ENCODE measurements at regions not wholly inside any gene's neighbourhood (a gene's known extent, or its start where the extent isn't known, plus 50 kb on each side); places are given as distances from the start of the nearest gene placed in this dataset.

- H3K27ac ChIP-seq (ENCODE audit: low read depth in 1 of 2, low read length in 2 of 2): no peak overlapping the region
- ChIA-PET POLR2A (no interaction called here), CTCF (no interaction called here)
- H3K36me3 Mint-ChIP-seq (ENCODE audit: low read depth): no peaks in the 10 kb centered on the region
- no peaks in the 10 kb centered on the region for H3K27me3 Mint-ChIP-seq
- H3K4me1 Mint-ChIP-seq (ENCODE audit: low read depth): no peaks in the 10 kb centered on the region
- no peak overlapping the region for H3K27ac Mint-ChIP-seq
- intact Hi-C loops (cut with DNase I, micrococcal nuclease): no loop called here
- H3K4me3 ChIP-seq (ENCODE audit: low read length): no peak overlapping the region
- H3K36me3 ChIP-seq (ENCODE audit: insufficient read depth, low read length): no peaks in the 10 kb centered on the region
- H3K4me3 Mint-ChIP-seq: no peak overlapping the region
- DNase-seq (no peak), ATAC-seq (ENCODE audit: poor library complexity) (no peak)
- no peaks in the 10 kb centered on the region for H3K9me3 Mint-ChIP-seq
- H3K9me3 ChIP-seq (ENCODE audit: control insufficient read depth in 1 of 2, insufficient read depth in 1 of 2, low read length in 2 of 2): no peaks in the 10 kb centered on the region
- TF ChIP-seq CTCF (IDR thresholded peaks at IDR 0.05): no peak
- H3K27me3 ChIP-seq (ENCODE audit: control insufficient read depth in 1 of 2, insufficient read depth in 2 of 2, low read length in 2 of 2): no peaks in the 10 kb centered on the region
- no peaks in the 10 kb centered on the region for H3K4me1 ChIP-seq (ENCODE audit: insufficient read depth, low read length)
Measured at GRCh38 chr12:61758661-61759060, 501.5 kb upstream of the USP15 start.

GRCh38 chr12:61765926-61766325, 494.3 kb upstream of the USP15 start:
- H3K4me1 Mint-ChIP-seq (ENCODE audit: low read depth): no peaks in the 10 kb centered on the region

GRCh38 chr12:61780435-61780834, 479.8 kb upstream of the USP15 start:
- Histone ChIP-seq H3K27me3 (ENCODE audit: control insufficient read depth in 1 of 2, insufficient read depth in 2 of 2, low read length in 2 of 2) (no peaks in the 10 kb centered on the region), H3K4me3 (ENCODE audit: low read length) (no peak overlapping the region), H3K4me1 (ENCODE audit: insufficient read depth, low read length) (no peaks in the 10 kb centered on the region), H3K36me3 (ENCODE audit: insufficient read depth, low read length) (no peaks in the 10 kb centered on the region), H3K9me3 (ENCODE audit: control insufficient read depth in 1 of 2, insufficient read depth in 1 of 2, low read length in 2 of 2) (no peaks in the 10 kb centered on the region), H3K27ac (ENCODE audit: low read depth in 1 of 2, low read length in 2 of 2) (no peak overlapping the region)
- ATAC-seq (ENCODE audit: poor library complexity) (no peak), DNase-seq (no peak)
- intact Hi-C loops (cut with DNase I, micrococcal nuclease): no loop called here
- H3K27me3 Mint-ChIP-seq: no peaks in the 10 kb centered on the region
- H3K9me3 Mint-ChIP-seq: peaks cover 2% of the 10 kb centered on the region
- ChIA-PET POLR2A (no interaction called here), CTCF (no interaction called here)
- no peaks in the 10 kb centered on the region for H3K4me1 Mint-ChIP-seq (ENCODE audit: low read depth)
- H3K4me3 Mint-ChIP-seq: no peak overlapping the region
- H3K36me3 Mint-ChIP-seq (ENCODE audit: low read depth): no peaks in the 10 kb centered on the region
- no peak for TF ChIP-seq CTCF (IDR thresholded peaks at IDR 0.05)
- no peak overlapping the region for H3K27ac Mint-ChIP-seq

More at GRCh38 chr12:61765926-61766325, 494.3 kb upstream of the USP15 start:
- H3K27ac Mint-ChIP-seq: no peak overlapping the region
- CTCF ChIA-PET: no interaction called here
- H3K27me3 Mint-ChIP-seq: no peaks in the 10 kb centered on the region
- ATAC-seq (ENCODE audit: poor library complexity) (no peak), DNase-seq (no peak)
- H3K4me3 Mint-ChIP-seq: no peak overlapping the region
- Histone ChIP-seq H3K4me1 (ENCODE audit: insufficient read depth, low read length) (no peaks in the 10 kb centered on the region), H3K27ac (ENCODE audit: low read depth in 1 of 2, low read length in 2 of 2) (no peak overlapping the region), H3K36me3 (ENCODE audit: insufficient read depth, low read length) (no peaks in the 10 kb centered on the region), H3K9me3 (ENCODE audit: control insufficient read depth in 1 of 2, insufficient read depth in 1 of 2, low read length in 2 of 2) (peaks cover 0 to 10% of the 10 kb centered on the region in 2 experiments), H3K27me3 (ENCODE audit: control insufficient read depth in 1 of 2, insufficient read depth in 2 of 2, low read length in 2 of 2) (no peaks in the 10 kb centered on the region), H3K4me3 (ENCODE audit: low read length) (no peak overlapping the region)
- H3K9me3 Mint-ChIP-seq: peaks cover 7% of the 10 kb centered on the region
- intact Hi-C loops (cut with DNase I, micrococcal nuclease): no loop called here
- POLR2A ChIA-PET: no interaction called here
- no peaks in the 10 kb centered on the region for H3K36me3 Mint-ChIP-seq (ENCODE audit: low read depth)
- TF ChIP-seq CTCF (IDR thresholded peaks at IDR 0.05): no peak
